Left lung (tissue), 4 donors: ENCODE measurements at regions not wholly inside any gene's neighbourhood (a gene's known extent, or its start where the extent isn't known, plus 50 kb on each side); places are given as distances from the start of the nearest gene placed in this dataset.

Experiments
- ATAC-seq: fragments of 200-7000 bp; cut with Tn5 transposase; one replicate; pipeline ENCODE4 v1.9.1; 2020; ENCODE audit warnings: moderate library complexity
- DNase-seq, 4 donors: peaks; one replicate each; pipeline ENCODE4 v3.0.0-alpha.2; 2013 to 2020
- H3K27ac ChIP-seq, 2 donors: fragments of 200-600 bp; sonication (generic) in 1 of 2; one replicate each; pipeline versions ENCODE4 v1.5.0 to v1.8.0; 2020 to 2021
- H3K27me3 ChIP-seq, 2 donors: fragments of 200-600 bp; sonication (generic) in 1 of 2; one replicate each; pipeline versions ENCODE4 v1.5.0 to v1.8.0; 2020 to 2021
- H3K36me3 ChIP-seq, 2 donors: fragments of 200-600 bp; sonication (generic) in 1 of 2; one replicate each; pipeline versions ENCODE4 v1.5.0 to v1.8.0; 2020 to 2021
- H3K4me1 ChIP-seq, 2 donors: fragments of 200-600 bp; one replicate each; pipeline ENCODE4 v1.8.0; 2021
- H3K4me3 ChIP-seq, 2 donors: fragments of 200-600 bp; sonication (generic) in 1 of 2; one replicate each; pipeline versions ENCODE4 v1.5.0 to v1.8.0; 2020 to 2021; ENCODE audit warnings: mild to moderate bottlenecking in 1 of 2
- H3K9me3 ChIP-seq, 2 donors: fragments of 200-600 bp; sonication (generic) in 1 of 2; one replicate each; pipeline versions ENCODE4 v1.5.0 to v1.8.0; 2020 to 2021
- CTCF ChIP-seq, 2 donors: fragments of 200-600 bp; sonication (generic) in 1 of 2; IDR thresholded peaks; one replicate each; pipeline versions ENCODE4 v1.5.0 to v1.8.0; 2021; ENCODE audit warnings: antibody characterized with exemption in 2 of 2
- intact Hi-C, 2 donors: fragments of 100-400 bp; cut with DNase I; formaldehyde crosslinking; loops; one replicate each; pipeline versions ENCODE4 v1.11.2 to v1.14.2; 2022
- donor health status: DM: no; HTN: yes; CAD: no.
- donor health status: DM: no; HTN: no; CAD: no.

- DNase-seq = no peak
- H3K4me1 ChIP-seq = no peaks in the 10 kb centered on the region
- no peak for TF ChIP-seq CTCF (IDR thresholded peaks at IDR 0.05)
- H3K27me3 ChIP-seq = no peaks in the 10 kb centered on the region
- peaks cover 0 to 28% of the 10 kb centered on the region in 2 donors for H3K9me3 ChIP-seq
- no peak overlapping the region for H3K27ac ChIP-seq
- ATAC-seq = no peak
- H3K4me3 ChIP-seq = no peak overlapping the region
- no peaks in the 10 kb centered on the region for H3K36me3 ChIP-seq
- intact Hi-C loops = no loop called here
Observed at GRCh38 chr7:53326634-53327033, 291.2 kb downstream of the POM121L12 start.

- intact Hi-C loops = no loop called here
- no peak for ATAC-seq
Observed at GRCh38 chr7:53336105-53336668, 300.8 kb downstream of the POM121L12 start.

GRCh38 chr7:53340220-53340619, 304.8 kb downstream of the POM121L12 start:
- TF ChIP-seq CTCF (IDR thresholded peaks at IDR 0.05) = no peak
- Histone ChIP-seq H3K4me1 (no peaks in the 10 kb centered on the region), H3K27me3 (no peaks in the 10 kb centered on the region), H3K4me3 (no peak overlapping the region), H3K27ac (no peak overlapping the region), H3K36me3 (no peaks in the 10 kb centered on the region), H3K9me3 (peaks cover 6 to 49% of the 10 kb centered on the region in 2 donors)
- DNase-seq = no peak
- intact Hi-C loops = no loop called here
- ATAC-seq = no peak

More at GRCh38 chr7:53336105-53336668, 300.8 kb downstream of the POM121L12 start:
- Histone ChIP-seq H3K9me3 (peaks cover 2 to 31% of the 10 kb centered on the region in 2 donors), H3K36me3 (no peaks in the 10 kb centered on the region), H3K4me3 (no peak overlapping the region), H3K27me3 (no peaks in the 10 kb centered on the region), H3K4me1 (no peaks in the 10 kb centered on the region), H3K27ac (no peak overlapping the region)
- DNase-seq = peak in 1 of 4 donors; percentile 29
- TF ChIP-seq CTCF (IDR thresholded peaks at IDR 0.05) = no peak

GRCh38 chr7:53350241-53350640, 314.8 kb downstream of the POM121L12 start:
- H3K27ac ChIP-seq = no peak overlapping the region
- H3K4me1 ChIP-seq = no peaks in the 10 kb centered on the region
- H3K27me3 ChIP-seq = no peaks in the 10 kb centered on the region
- intact Hi-C loops = no loop called here
- H3K4me3 ChIP-seq = no peak overlapping the region
- DNase-seq (peak in 1 of 4 donors; percentile 1), ATAC-seq (no peak)
- no peaks in the 10 kb centered on the region for H3K36me3 ChIP-seq
- TF ChIP-seq CTCF (IDR thresholded peaks at IDR 0.05) = no peak
- H3K9me3 ChIP-seq = peaks cover 0 to 6% of the 10 kb centered on the region in 2 donors

GRCh38 chr7:53351681-53352080, 316.2 kb downstream of the POM121L12 start:
- H3K9me3 ChIP-seq = no peaks in the 10 kb centered on the region
- ATAC-seq (no peak), DNase-seq (no peak)
- intact Hi-C loops = no loop called here
- no peak overlapping the region for H3K4me3 ChIP-seq
- no peaks in the 10 kb centered on the region for H3K27me3 ChIP-seq
- no peaks in the 10 kb centered on the region for H3K4me1 ChIP-seq
- no peak overlapping the region for H3K27ac ChIP-seq
- H3K36me3 ChIP-seq = no peaks in the 10 kb centered on the region
- no peak for TF ChIP-seq CTCF (IDR thresholded peaks at IDR 0.05)
